ENCODE measurements at regions not wholly inside any gene's neighbourhood (a gene's known extent, or its start where the extent isn't known, plus 50 kb on each side); places are given as distances from the start of the nearest gene placed in this dataset.

- no peak for TF ChIP-seq POLR2A (IDR thresholded peaks at IDR 0.05)
- no peak for TF ChIP-seq EP300 (IDR thresholded peaks at IDR 0.05)
- TF ChIP-seq CTCF (IDR thresholded peaks at IDR 0.05) = no peak
- TF ChIP-seq POLR2AphosphoS5 (IDR thresholded peaks at IDR 0.05) = no peak
These were observed 82.0 kb upstream of the TOP3B start for GRCh38 chr22:22064580-22064979.
